HepG2 (cell line): ENCODE measurements at regions not wholly inside any gene's neighbourhood (a gene's known extent, or its start where the extent isn't known, plus 50 kb on each side); places are given as distances from the start of the nearest gene placed in this dataset.

Source experiments
- ATAC-seq: fragments of 200-7000 bp; cut with Tn5 transposase; 3 replicates; pipeline ENCODE4 v1.9.1; 2020; ENCODE audit warnings: mild to moderate bottlenecking, moderate library complexity
- BruUV-seq: library from RNA; stranded (reverse); fragments of 400-500 nt; replicated peaks from 2 replicates; lab custom pipeline; 2021; lab: Mats Ljungman, UMichigan
- CTCF ChIA-PET: fragments of 300-600 bp; formaldehyde crosslinking; extraction: SDS; loops from one replicate; lab custom pipeline; 2021; ENCODE audit warnings: low total read pairs, inconsistent platforms, low intra/inter-chr PET ratio; lab: Yijun Ruan, JAX
- POLR2A ChIA-PET: fragments of 350-600 bp; sonication (Branson Sonifier 250); formaldehyde crosslinking; loops from one replicate; lab custom pipeline; 2020; ENCODE audit warnings: antibody characterized with exemption, inconsistent platforms; lab: Yijun Ruan, JAX
- DNase-seq: peaks from one replicate; pipeline ENCODE4 v3.0.0-alpha.2; 2015; ENCODE audit warnings: low spot score
- FAIRE-seq: peaks from 3 replicates; lab custom pipeline; 2011; peaks lifted over from hg19 to GRCh38; lab: Jason Lieb, UNC
- H2AFZ ChIP-seq: one replicate; pipeline ENCODE4 v1.6.1; 2011; ENCODE audit warnings: low read length, inconsistent platforms
- H3K27ac ChIP-seq: fragments of 300-600 bp; 3 replicates; pipeline ENCODE4 v1.8.0; 2011; ENCODE audit warnings: mixed run types, mild to moderate bottlenecking, mixed read lengths, low read length, inconsistent platforms; ENCODE audit not compliant: insufficient read depth; ENCODE audit errors: extremely low read length
- H3K27me3 ChIP-seq, 2 experiments: fragments of 200-600 bp in 1 of 2; 2 replicates in 1 of 2; 3 replicates in 1 of 2; pipeline versions ENCODE4 v1.6.0 to v1.8.0; 2011; ENCODE audit warnings: low read length in 2 of 2, mild to moderate bottlenecking in 2 of 2, moderate library complexity in 2 of 2, inconsistent platforms in 1 of 2; ENCODE audit not compliant: insufficient read depth in 2 of 2, control insufficient read depth in 1 of 2
- H3K36me3 ChIP-seq, 2 experiments: fragments of 200-600 bp in 1 of 2; replicated peaks in 1 of 2; 2 replicates in 1 of 2; 3 replicates in 1 of 2; pipeline versions ENCODE4 v1.5.1 to v1.8.0; 2011; ENCODE audit warnings: low read length in 2 of 2, inconsistent platforms in 1 of 2; ENCODE audit not compliant: insufficient read depth in 2 of 2, control insufficient read depth in 1 of 2
- H3K4me1 ChIP-seq: 2 replicates; pipeline ENCODE4 v1.5.1; 2012; ENCODE audit warnings: low read length, inconsistent platforms; ENCODE audit not compliant: insufficient read depth
- H3K4me2 ChIP-seq: 2 replicates; pipeline ENCODE4 v1.6.0; 2011; ENCODE audit warnings: low read depth, low read length, inconsistent platforms
- H3K4me3 ChIP-seq, 3 experiments: fragments of 200-600 bp in 1 of 3; sonication (generic), shearing (Covaris generic) in 1 of 3; replicated peaks in 1 of 3; 2 replicates each; pipeline ENCODE4 v1.5.1; 2011 to 2016; ENCODE audit warnings: low read length in 3 of 3, inconsistent platforms in 2 of 3, low read depth in 2 of 3, mild to moderate bottlenecking in 2 of 3, control low read depth in 1 of 3, mixed read lengths in 1 of 3; ENCODE audit not compliant: insufficient read depth in 1 of 3
- H3K79me2 ChIP-seq: one replicate; pipeline ENCODE4 v1.6.1; 2011; ENCODE audit warnings: low read length, inconsistent platforms; ENCODE audit not compliant: insufficient read depth
- H3K9ac ChIP-seq: 2 replicates; pipeline ENCODE4 v1.6.0; 2011; ENCODE audit warnings: mild to moderate bottlenecking, low read depth, low read length, inconsistent platforms; ENCODE audit not compliant: insufficient read depth
- H3K9me3 ChIP-seq: 2 replicates; pipeline ENCODE4 v1.5.1; 2012; ENCODE audit warnings: mild to moderate bottlenecking, low read length
- H4K20me1 ChIP-seq: 2 replicates; pipeline ENCODE4 v1.6.0; 2011; ENCODE audit warnings: inconsistent platforms, mild to moderate bottlenecking, low read length, moderate library complexity; ENCODE audit not compliant: insufficient read depth
- CREB1 ChIP-seq, 2 experiments: fragments of 450-650 bp in 1 of 2; IDR thresholded peaks; 2 replicates each; pipeline ENCODE4 v1.6.1; 2016 to 2017; ENCODE audit warnings: control low read depth in 1 of 2, mild to moderate bottlenecking in 1 of 2, missing compliant biosample characterization in 1 of 2, missing genetic modification characterization in 1 of 2
- CTCF ChIP-seq: sonication (generic); formaldehyde crosslinking; IDR thresholded peaks from 2 replicates; pipeline ENCODE4 v1.5.0; 2020; ENCODE audit warnings: mild to moderate bottlenecking, missing genetic modification reagents, moderate library complexity
- MAX ChIP-seq: IDR thresholded peaks from 2 replicates; pipeline ENCODE4 v1.6.1; 2012; ENCODE audit warnings: inconsistent platforms
- SMC3 ChIP-seq: IDR thresholded peaks from 2 replicates; pipeline ENCODE4 v1.6.1; 2011; ENCODE audit warnings: low read length, improper control_type of control experiment
- TEAD3 ChIP-seq: optimal IDR thresholded peaks from 2 replicates; pipeline ENCODE3; 2016; ENCODE audit warnings: borderline replicate concordance
- ZMYM4 ChIP-seq: sonication (generic); formaldehyde crosslinking; IDR thresholded peaks from 2 replicates; pipeline ENCODE4 v1.8.1; 2023; ENCODE audit warnings: mild to moderate bottlenecking, missing genetic modification reagents
- ZNF296 ChIP-seq: sonication (generic); formaldehyde crosslinking; conservative IDR thresholded peaks from 2 replicates; pipeline ENCODE4 v1.5.0; 2020; ENCODE audit warnings: mild to moderate bottlenecking, missing genetic modification reagents
- ZNF512B ChIP-seq: sonication (generic); formaldehyde crosslinking; IDR thresholded peaks from 2 replicates; pipeline ENCODE4 v1.5.1; 2020; ENCODE audit warnings: missing genetic modification reagents, mild to moderate bottlenecking, borderline replicate concordance
- ZNF775 ChIP-seq: sonication (generic); formaldehyde crosslinking; IDR thresholded peaks from 2 replicates; pipeline ENCODE4 v1.4.0; 2020; ENCODE audit warnings: missing genetic modification reagents, mild to moderate bottlenecking, moderate library complexity, borderline replicate concordance
- ZNF878 ChIP-seq: sonication (generic); formaldehyde crosslinking; IDR thresholded peaks from 2 replicates; pipeline ENCODE4 v1.8.1; 2023; ENCODE audit warnings: mild to moderate bottlenecking, missing genetic modification reagents, moderate library complexity
- WGBS: methylation state at CpG from one replicate; pipeline ENCODE4 v1.1.6; 2017; ENCODE audit warnings: low lambda C conversion rate; 5-methylcytosine and 5-hydroxymethylcytosine counted together
- in situ Hi-C: cut with HindIII; loops from 2 replicates; pipeline ENCODE4 v1.10.0; 2017; ENCODE audit warnings: low pct_unique_long_range_greater_than_20kb; ENCODE audit not compliant: extremely low pct_ligation_motif_present
- intact Hi-C: fragments of 100-400 bp; cut with micrococcal nuclease; formaldehyde crosslinking; loops from one replicate; pipeline ENCODE4 v1.10.0; 2022; ENCODE audit not compliant: unreplicated experiment

- Histone ChIP-seq H3K36me3 (no peaks in the 10 kb centered on the region), H3K4me1 (peaks cover 66% of the 10 kb centered on the region), H3K4me3 (no peak overlapping the region), H3K9ac (no peak overlapping the region), H3K9me3 (no peaks in the 10 kb centered on the region), H3K79me2 (no peaks in the 10 kb centered on the region), H2AFZ (no peak overlapping the region), H4K20me1 (no peaks in the 10 kb centered on the region), H3K27ac (no peak overlapping the region), H3K27me3 (no peaks in the 10 kb centered on the region), H3K4me2 (no peak overlapping the region)
- in situ Hi-C loops (no loop called here), intact Hi-C loops (loop anchor here (2.0 to 10.0 kb wide), 3 partner anchors 19 to 251 kb away; partner anchors contain the start of gene TAB3)
- no peak for ATAC-seq
- DNase-seq = no peak
- FAIRE-seq = no peak
- ChIA-PET CTCF (no interaction called here), POLR2A (no interaction called here)
- no TSS peak for BruUV-seq
- 82% methylated on average over 5 of the region's 5 CpGs for WGBS
- TF ChIP-seq CREB1 (IDR thresholded peaks at IDR 0.05) = no peak
- no peak for TF ChIP-seq CREB1 (CRISPR knock-in tag; IDR thresholded peaks at IDR 0.05)
Observed at GRCh38 chrX:30973784-30974427, 84.9 kb upstream of the TAB3 start.

- intact Hi-C loops = loop anchor here (1.0 to 10.0 kb wide), 3 partner anchors 65 to 253 kb away; partner anchors contain the start of gene TAB3
- peak; percentile 66 for FAIRE-seq
- TF ChIP-seq ZNF878 (CRISPR knock-in tag) (0 out of 2 replicates have a peak, but pooled peaks have one; percentile 33), CTCF (CRISPR knock-in tag) (peak; percentile 78), ZNF775 (CRISPR knock-in tag) (0 out of 2 replicates have a peak, but pooled peaks have one; percentile 68), ZMYM4 (CRISPR knock-in tag) (0 out of 2 replicates have a peak, but pooled peaks have one; percentile 24), TEAD3 (CRISPR knock-in tag) (peak; percentile 19), ZNF512B (CRISPR knock-in tag) (0 out of 2 replicates have a peak, but pooled peaks have one; percentile 48), SMC3 (peak; percentile 61; the same call in 1 of the 2 replicates), MAX (peak; percentile 68), ZNF296 (no peak)
Observed at GRCh38 chrX:30971774-30972603, 82.9 kb upstream of the TAB3 start.

More at GRCh38 chrX:30971774-30972603, 82.9 kb upstream of the TAB3 start:
- peaks cover 46% of the 10 kb centered on the region for H3K4me1 ChIP-seq
- ATAC-seq (peak; percentile 93), DNase-seq (peak; percentile 53)
- POLR2A ChIA-PET = no interaction called here
- peak overlapping the region; percentile 58 for H3K4me2 ChIP-seq
- H3K9me3 ChIP-seq = no peaks in the 10 kb centered on the region
- 10% methylated on average over 10 of the region's 10 CpGs for WGBS
- H3K36me3 ChIP-seq = no peaks in the 10 kb centered on the region
- peak overlapping the region in 1 of 3 experiments; percentile 31; a peak in 3 of 6 replicates for H3K4me3 ChIP-seq
- BruUV-seq = no TSS peak
- H3K79me2 ChIP-seq = no peaks in the 10 kb centered on the region
- H4K20me1 ChIP-seq = no peaks in the 10 kb centered on the region
- peak overlapping the region; percentile 37; the same call in 1 of the 2 replicates for H3K9ac ChIP-seq
- peak overlapping the region; percentile 96 for H2AFZ ChIP-seq
- H3K27me3 ChIP-seq = no peaks in the 10 kb centered on the region
- no peak overlapping the region for H3K27ac ChIP-seq
- CTCF ChIA-PET = interaction anchor here (1.2 kb wide), 1 partner anchor 65 kb away, joined by 7 read pairs; no protein-coding TSS in a partner anchor
- in situ Hi-C loops = no loop called here
